Astrocyte of the spinal cord (primary cell): ENCODE measurements at regions not wholly inside any gene's neighbourhood (a gene's known extent, or its start where the extent isn't known, plus 50 kb on each side); places are given as distances from the start of the nearest gene placed in this dataset.

Source experiments
- DNase-seq: peaks from one replicate; pipeline ENCODE4 v3.0.0; 2011; ENCODE audit warnings: low read depth, low spot score
- H3K4me3 ChIP-seq: 2 replicates; pipeline ENCODE4 v1.5.1; 2011; ENCODE audit warnings: low read depth, mild to moderate bottlenecking, low read length, moderate library complexity
- in situ Hi-C: cut with HindIII; loops from 2 replicates; pipeline ENCODE4 v1.10.0; 2017; ENCODE audit warnings: low sequenced_read_pairs
- TF ChIP-seq, protein P1 (sequence below): IDR thresholded peaks from 2 replicates; pipeline ENCODE4 v1.5.1; 2012; ENCODE audit warnings: low read depth, mild to moderate bottlenecking, low read length, inconsistent platforms

DNA sequence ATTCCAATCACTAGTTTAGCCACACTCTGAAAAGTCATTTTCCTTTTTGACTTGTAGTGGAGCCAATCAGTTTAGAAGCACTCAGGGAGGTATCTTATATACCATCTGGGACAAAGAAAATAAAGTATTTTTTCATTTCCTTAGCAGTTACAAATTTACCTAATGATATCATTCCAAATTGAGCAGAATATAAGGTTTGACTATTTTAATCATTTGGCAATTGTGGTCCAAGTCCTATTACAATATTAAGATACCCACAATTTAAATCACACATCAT is 170.6 kb downstream of the LTN1 start:
- no peak overlapping the region for H3K4me3 ChIP-seq
- DNase-seq: no peak
- in situ Hi-C loops: no loop called here
- TF ChIP-seq, protein P1, sequence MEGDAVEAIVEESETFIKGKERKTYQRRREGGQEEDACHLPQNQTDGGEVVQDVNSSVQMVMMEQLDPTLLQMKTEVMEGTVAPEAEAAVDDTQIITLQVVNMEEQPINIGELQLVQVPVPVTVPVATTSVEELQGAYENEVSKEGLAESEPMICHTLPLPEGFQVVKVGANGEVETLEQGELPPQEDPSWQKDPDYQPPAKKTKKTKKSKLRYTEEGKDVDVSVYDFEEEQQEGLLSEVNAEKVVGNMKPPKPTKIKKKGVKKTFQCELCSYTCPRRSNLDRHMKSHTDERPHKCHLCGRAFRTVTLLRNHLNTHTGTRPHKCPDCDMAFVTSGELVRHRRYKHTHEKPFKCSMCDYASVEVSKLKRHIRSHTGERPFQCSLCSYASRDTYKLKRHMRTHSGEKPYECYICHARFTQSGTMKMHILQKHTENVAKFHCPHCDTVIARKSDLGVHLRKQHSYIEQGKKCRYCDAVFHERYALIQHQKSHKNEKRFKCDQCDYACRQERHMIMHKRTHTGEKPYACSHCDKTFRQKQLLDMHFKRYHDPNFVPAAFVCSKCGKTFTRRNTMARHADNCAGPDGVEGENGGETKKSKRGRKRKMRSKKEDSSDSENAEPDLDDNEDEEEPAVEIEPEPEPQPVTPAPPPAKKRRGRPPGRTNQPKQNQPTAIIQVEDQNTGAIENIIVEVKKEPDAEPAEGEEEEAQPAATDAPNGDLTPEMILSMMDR: no peak

DNA sequence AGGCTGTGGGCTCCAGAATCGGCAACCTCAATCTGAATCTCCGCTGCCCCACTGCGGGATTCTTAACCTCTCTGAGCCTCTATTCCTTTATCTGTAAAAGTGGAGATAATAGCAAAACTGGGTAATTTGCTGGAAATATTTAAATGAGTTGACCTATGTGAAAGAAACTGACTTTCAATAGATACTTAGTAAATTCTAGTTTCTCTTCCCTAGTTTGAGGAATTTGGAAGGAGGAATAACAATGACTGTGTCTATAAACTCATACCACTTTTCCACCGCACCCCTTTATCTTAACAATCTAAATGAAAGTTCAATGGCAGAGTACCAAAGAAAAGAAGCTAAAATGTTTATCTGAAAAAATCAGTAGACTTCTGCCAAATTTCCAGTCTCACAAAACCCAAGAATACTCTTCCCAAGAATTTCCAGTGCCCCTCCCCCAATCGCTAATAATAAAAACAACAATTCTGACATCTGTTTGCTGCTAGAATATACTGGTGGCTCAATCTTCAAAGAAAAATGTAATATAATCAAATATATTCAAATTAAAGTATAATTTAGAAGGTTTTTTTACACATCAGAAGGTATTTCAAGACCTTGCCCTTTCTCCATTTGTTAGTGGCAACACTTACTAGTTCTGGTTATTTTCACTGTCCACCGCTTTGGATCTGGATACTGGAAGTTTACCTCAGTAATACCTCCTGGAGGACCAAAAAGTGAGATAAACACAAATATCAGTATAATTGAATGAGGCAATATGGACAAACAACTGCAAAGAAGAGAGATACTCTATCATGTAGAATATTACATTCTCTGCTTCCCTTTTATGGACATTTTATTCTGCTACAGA is 171.2 kb downstream of the LTN1 start:
- no peak overlapping the region for H3K4me3 ChIP-seq
- DNase-seq: no peak
- TF ChIP-seq, protein P1: no peak
- in situ Hi-C loops: no loop called here

DNA sequence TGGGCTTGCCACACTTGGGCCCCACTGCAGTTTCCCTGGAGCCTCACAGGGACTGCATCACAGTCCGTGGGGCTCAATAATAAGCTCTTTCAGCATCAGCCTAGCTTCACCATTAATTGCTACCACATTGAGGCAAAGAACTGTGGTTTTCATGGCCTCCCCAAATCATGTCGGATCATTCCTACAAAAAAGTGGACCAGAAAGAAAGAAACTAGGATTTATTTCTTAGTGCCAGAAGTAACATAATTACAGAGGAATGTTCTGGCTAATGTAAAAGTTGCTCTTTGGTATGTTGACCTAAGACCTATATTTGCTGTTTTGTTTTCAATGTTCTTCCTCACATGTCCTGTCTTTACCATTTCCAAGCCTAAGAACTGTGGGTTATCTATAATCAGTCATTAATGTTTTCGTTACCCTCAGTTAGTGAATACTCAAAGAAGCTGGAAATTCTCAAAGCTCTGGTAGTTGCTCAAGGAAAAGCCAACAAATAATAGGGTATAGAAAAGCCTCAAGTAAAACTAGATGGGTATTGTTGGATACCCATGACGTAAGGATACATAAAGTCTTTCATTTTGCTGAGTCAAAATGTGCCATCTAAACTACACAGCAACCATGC is 173.9 kb downstream of the LTN1 start:
- no peak overlapping the region for H3K4me3 ChIP-seq
- TF ChIP-seq, protein P1: no peak
- in situ Hi-C loops: no loop called here
- DNase-seq: no peak

DNA sequence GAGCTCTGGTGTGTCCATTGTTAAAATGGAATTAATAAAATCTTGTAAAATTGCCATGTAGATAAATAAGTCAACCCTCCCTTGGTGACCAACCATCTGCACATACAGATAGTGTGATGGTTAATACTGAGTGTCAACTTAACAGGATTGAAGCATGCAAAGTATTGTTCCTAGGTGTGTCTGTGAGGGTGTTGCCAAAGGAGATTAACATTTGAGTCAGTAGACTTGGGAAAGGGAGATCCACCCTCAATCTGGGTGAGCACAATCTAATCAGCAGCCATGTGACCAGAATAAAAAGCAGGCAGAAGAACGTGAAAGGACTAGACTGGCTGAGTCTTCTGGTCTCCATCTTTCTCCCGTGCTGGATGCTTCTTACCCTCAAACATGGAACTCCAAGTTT is 174.8 kb downstream of the LTN1 start:
- no peak overlapping the region for H3K4me3 ChIP-seq
- TF ChIP-seq, protein P1: no peak
- DNase-seq: no peak
- in situ Hi-C loops: no loop called here

DNA sequence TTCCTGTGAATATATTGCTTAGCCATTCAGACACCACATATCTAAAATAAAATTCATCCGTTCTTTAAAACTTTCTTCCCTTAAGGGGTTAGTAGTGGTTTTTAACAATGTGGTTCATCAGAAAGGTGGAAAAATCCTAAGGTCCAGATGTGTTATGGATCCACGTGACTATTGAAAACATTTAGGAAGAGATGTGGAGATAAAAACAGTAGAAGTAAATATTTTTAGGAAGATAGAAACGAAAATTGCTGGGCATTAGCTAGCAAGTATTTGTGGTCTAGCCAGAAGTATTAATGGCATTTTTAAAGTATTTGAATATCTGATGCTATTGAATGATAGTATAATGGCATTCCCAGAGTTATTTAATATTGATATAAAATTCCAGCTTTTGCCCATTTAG is 180.8 kb downstream of the LTN1 start:
- DNase-seq: no peak
- no peak overlapping the region for H3K4me3 ChIP-seq
- in situ Hi-C loops: no loop called here
- TF ChIP-seq, protein P1: no peak

DNA sequence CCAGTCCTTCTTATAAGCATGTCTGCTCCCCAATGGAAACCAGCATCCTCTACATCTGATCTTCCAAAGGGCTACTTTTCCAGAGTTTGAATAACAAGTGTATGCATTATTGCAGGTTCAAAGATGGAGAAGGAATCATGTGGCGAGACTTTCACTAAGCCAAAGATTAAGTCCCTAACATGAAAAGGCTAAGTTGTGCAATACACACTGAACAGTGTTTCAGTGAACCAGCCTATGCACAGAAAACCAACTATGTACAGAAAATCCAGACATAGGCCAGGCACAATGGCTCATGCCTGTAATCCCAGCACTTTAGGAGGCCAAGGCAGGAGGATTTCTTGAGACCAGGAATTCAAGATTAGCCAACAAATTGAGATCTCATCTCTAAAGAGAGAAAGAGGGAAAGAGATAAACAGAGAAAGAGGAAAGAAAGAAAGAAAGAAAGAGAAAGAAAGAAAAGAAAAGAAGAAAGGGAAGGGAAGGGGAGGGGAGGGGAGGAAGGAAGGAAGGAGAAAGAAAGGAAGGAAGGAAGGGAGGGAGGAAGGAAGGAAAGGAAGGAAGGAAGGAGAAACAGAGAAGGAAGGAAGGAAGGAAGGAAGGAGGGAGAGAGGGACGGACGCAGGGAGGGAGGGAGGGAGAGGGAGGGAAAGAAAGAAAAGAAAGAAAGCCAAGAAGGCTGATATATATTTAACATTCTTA is 181.7 kb downstream of the LTN1 start:
- in situ Hi-C loops: no loop called here
- H3K4me3 ChIP-seq: no peak overlapping the region
- no peak for DNase-seq
- TF ChIP-seq, protein P1: no peak
